ENCODE measurements at regions not wholly inside any gene's neighbourhood (a gene's known extent, or its start where the extent isn't known, plus 50 kb on each side); places are given as distances from the start of the nearest gene placed in this dataset.
"Not testable (repeated sequence)": the region's sequence is repeated elsewhere in the genome, so short reads cannot be mapped to it uniquely, and the experiment has no call there.

DNA sequence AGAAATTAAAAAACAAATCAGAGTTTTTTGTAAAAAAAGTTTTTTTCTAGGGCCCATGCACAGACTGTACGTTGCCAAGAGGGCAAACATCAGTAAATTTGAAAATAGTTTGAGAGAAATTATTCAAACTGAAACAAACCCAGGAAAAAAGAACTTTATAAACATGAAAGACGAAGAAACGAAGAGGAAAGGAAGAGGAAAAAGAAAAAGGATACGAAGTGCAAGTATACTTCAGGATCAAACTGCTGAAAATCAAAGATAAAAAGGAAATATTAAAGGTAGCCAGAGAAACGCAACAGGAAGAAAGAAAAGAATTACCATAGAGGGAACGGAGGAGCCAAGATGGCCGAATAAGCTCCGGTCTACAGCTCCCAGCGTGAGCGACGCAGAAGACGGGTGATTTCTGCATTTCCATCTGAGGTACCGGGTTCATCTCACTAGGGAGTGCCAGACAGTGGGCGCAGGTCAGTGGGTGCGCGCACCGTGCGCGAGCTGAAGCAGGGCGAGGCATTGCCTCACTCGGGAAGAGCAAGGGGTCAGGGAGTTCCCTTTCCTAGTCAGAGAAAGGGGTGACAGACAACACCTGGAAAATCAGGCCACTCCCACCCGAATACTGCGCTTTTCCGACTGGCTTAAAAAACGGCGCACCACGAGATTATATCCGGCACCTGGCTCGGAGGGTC, 94.4 kb upstream of the GAS1 start:
- DNase-seq (ENCODE audit: low spot score) = not testable (repeated sequence)

DNA sequence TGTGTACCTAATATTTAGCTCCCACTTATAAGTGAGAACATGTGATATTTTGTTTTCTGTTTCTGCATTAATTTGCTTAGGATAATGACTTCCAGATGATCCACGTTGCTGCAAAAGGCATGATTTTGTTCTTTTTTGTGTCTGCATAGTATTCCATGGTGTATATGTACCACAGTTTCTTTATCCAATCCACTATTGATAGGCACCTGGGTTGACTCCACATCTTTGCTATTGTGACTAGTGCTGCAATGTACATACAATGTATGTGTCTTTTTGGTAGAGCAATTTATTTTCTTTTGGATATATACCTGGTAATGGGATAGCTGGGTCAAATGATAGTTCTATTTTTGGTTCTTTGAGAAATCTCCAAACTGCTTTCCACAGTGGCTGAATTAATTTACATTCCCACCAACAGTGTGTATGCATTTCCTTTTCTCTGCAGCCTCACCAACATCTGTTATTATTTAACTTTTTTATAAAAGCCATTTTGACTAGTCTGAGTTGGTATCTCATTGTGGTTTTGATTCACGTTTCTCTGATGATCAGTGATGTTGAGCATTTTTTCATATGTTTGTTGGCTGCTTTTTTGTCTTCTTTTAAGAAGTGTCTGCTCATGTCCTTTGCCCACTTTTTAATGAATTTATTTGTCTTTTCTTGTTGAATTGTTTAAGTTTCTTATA, 102.8 kb upstream of the GAS1 start:
- DNase-seq (ENCODE audit: low spot score) = not testable (repeated sequence)

DNA sequence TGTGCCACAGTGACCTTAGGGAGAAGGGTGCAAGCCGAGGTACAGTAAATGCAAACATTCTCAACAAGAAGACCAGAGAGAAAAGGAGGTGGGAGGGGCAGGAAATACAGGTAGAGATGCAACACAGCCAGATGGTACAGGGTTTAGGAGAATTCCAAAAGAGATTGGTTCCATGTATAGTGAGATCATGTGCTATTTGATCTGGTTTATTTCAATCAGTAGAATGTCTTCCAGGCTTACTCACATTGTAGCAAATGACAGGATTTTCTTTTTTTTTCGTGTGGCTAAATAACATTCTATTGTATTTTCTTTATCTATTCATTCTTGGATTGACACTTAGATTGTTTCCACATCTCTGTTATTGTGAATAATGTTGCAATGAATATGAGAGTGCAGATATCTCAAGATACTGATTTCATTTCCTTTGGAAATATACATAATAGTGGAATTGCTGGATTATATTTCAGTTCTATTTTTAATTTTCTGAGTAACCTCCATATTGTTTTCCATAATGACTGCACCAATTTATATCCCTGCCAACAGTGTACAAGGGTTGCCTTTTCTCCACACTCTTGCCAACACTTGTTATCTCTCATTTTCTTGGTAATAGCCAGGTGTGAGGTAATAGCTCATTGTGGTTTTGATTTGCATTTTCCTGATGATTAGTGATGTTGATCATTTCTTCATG, 107.8 kb upstream of the GAS1 start:
- no peak for DNase-seq (ENCODE audit: low spot score)

DNA sequence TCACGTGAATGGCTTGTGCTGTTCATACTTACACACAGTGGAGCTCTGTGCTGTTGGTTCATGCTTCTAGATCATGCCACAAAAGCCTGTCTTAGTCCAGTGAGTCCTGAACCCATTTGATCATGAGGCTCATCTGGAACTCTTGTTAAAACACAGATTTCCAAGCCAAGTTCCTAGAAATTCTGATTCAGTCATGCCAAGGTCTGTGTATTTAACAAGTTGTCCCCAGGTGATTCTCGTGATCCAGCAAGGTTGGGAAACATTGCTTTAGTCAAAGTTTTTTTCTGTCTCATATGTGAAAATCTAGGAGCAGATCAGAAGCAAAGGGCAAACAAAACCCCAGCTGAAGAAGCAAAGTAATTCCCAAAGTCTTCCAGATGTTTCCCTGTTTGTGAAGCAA, 112.5 kb upstream of the GAS1 start:
- no peak for DNase-seq (ENCODE audit: low spot score)

DNA sequence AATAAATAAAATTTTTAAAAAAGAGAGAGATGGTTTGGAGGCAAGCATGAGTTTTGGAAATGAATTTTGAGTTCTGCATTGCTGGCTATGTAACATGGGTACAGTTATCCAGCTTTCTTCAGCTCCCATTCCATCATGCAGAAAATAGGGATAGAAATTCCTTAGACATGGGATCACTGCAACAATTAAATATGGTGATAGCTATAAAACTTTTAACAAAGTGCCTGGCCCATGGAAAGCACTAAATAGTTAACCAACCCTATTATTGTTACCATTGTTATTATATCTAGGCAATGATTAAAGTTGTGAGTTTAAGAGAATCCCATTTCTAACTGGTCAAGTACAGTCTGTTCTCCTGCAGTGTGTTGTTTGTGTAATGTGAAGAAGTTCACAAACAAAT, 115.4 kb upstream of the GAS1 start:
- no peak for DNase-seq (ENCODE audit: low spot score)

DNA sequence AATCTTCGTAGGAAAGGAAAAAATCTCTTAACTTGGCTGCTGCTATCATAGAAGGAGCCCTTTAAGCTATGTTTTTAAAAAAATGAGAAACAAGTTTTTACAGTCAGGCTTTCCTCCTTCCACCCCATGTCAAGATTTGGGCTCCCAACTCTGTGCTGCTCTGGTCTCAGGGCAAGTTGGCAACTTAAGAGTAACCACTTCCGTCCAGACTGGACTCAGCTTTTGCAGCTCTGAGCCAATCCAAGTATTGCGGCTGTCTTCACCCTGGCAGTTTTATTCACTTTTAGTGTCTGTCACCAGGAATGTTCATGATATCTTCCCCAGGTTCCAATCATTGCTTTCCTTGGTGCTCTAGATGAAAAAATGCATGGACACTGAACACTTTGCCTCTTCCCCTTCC, 115.9 kb upstream of the GAS1 start:
- DNase-seq (ENCODE audit: low spot score) = no peak

DNA sequence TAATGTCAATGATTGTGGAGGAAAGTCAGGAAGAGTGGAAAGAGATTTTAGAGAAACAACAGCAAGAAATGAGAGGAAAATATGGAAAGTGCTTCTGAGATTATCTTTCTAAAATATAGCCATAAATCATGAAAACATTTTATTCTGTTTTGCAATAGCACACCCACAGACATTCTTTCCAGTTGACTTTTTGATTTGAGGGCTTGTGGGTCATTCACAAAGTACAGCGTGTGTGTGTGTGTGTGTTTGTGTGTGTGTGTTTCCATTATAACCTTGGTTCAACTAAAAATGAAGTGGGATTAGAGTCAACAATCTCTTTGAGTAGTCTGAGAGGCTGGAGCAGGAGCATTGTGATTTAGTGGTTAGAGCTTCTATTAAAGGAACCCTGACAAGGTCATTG, 116.6 kb upstream of the GAS1 start:
- no peak for DNase-seq (ENCODE audit: low spot score)

DNA sequence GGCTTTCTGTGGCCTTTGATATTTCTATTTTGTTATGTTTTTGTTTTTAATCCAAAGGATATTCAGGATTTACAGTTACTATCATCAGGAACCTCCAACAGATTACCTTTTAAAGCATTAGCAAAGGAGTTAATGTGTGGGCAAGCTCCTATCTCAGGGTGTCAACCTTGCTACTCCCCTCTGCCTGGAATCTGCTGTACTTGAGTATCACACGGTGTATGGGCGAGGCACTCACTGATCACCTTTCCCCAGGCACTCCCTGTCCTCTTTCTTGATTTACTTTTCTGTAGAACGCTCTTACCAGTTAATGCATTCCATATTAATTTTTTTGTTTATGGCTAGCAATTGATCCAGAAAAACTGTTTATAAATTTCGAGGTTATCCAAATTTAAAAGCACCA, 117.0 kb upstream of the GAS1 start:
- no peak for DNase-seq (ENCODE audit: low spot score)

DNA sequence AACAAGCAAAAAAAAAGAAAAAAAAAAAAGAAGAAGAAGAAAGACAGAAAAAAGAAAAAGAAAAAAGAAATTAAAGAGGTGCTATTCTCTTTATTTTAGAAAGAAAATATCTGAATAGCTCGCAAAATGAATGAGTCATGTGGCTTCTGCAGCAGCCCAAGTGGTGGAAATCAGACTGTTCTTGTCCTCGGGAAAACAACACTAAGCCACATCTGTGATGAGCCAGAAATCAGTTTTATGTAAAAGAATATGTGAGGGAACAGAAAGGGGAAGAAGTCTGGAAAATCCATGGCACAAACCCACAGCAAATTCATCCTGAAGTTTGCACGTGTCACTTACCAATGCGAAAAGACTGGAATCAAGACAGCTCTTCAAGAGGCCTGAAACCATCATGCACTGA, 118.7 kb upstream of the GAS1 start:
- no peak for DNase-seq (ENCODE audit: low spot score)

DNA sequence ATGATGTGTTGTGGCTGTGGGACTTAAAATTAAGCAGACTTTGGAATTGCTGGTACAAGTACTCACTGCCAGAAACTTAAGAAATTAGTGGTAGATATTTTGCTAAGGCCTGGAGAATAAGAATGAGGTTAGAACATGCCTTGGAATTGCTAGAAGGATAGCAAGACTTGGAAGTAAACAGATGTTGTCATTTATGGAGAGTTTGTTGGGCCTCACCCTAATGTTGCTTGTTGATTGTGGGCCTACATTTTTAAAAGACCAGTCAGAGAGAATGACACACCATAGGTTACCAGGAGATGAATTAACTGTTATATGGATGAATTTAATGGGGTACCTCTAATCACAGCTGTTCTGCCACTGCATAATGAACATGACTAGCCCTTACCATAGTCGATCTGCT, 120.1 kb upstream of the GAS1 start:
- DNase-seq (ENCODE audit: low spot score) = no peak

DNA sequence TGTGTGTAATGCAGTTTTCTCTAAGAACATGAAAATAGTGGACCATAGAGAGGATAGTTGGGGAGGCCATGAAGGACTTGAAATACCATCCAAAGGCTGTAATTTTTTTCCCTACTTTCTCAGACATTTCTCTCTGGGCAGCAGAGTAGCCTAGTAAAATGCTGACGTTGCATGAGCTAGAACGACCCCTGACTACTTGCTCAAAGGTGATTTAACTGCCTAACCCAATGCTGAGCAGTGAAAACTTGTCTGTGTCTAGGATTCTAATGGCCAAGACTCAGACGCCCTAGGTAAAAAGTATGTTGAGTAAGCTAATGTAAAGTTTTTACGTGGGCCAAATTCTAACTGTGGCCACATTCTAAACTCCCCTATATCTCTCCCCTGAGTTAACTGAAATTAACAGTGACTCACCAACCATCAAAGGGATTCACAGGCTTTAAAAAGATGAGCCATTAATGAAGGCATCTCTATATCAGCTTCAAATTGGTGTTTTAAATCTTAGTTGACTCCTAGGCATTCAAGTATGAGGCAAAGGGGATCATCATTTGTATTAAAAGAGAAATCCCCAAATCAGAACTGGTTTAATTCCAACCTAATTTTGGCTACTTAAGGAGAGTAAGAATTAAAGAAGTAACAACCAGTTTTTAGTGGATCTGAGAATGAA, 121.0 kb upstream of the GAS1 start:
- DNase-seq (ENCODE audit: low spot score) = peak; percentile 68

DNA sequence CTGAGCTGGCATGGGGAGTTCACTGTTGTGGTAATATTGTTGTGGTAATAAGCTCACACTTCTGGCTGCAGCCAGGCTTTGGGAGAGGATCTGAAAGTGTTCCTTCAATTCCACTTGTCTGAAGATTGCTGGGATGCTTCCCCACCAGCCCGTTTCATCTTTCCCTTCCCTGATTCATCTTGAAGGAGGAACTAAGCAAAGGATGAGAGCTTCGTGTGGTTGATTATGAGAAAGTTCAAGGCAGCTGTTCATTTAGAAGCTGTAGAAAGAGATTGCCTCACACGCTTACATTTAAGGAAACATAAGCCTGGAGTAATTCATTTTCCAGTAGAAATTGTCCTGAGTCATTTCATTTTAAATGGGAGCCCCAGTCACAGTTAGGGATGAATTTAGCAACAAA, 122.4 kb upstream of the GAS1 start:
- no peak for DNase-seq (ENCODE audit: low spot score)

DNA sequence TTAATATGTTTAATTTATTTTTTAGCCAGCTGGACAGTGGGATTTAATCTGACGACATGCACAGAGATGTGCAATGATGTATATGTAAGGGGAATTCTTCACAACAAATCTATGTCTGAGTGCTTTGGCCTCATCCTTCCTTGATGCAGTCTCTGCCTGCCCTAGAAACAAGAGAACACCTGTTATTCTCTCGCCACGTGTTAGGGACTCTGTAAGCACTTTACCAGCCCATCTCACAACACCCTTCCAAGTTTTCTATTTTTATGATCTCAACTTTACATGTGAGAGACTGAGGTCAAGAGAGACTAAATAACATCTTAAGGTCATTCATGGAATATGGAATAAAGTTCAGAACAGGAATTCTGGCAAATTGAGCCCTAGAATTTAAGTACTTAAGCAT, 123.0 kb upstream of the GAS1 start:
- DNase-seq (ENCODE audit: low spot score) = no peak

DNA sequence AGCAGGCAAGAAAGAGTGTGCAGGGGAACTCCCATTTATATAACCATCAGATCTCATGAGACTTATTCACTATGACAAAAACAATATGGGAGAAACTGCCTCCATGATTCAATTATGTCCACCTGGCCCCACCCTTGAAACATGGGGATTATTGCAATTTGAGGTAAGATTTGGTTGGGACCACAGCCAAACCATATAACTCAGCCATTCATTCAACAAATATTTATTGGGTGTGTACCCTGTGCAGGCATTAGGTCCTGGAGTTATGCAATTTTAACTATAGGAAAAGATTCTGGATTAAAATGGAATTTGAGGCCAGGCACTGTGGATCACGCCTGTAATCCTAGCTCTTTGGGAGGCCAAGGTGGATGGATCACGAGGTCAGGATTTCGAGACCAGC, 124.2 kb upstream of the GAS1 start:
- no peak for DNase-seq (ENCODE audit: low spot score)

DNA sequence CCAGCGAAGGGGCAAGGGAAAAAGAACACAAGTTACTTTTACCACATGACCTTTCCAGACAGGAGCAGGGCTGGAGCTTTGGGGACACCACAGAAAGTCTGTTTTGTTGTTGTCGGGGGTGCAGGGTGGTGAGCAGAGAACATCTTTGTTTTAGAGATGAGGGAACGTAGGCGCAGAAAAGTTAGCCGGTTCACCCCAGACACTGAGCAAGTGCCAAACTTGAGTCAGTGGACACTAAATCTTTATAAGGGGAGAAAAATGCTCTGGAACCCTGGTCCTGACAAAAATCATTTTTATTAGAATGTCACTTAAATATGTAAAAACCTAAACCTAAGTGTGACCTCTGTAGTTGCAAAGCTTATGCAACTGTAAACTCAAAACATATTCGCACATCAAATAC, 126.4 kb upstream of the GAS1 start:
- no peak for DNase-seq (ENCODE audit: low spot score)

DNA sequence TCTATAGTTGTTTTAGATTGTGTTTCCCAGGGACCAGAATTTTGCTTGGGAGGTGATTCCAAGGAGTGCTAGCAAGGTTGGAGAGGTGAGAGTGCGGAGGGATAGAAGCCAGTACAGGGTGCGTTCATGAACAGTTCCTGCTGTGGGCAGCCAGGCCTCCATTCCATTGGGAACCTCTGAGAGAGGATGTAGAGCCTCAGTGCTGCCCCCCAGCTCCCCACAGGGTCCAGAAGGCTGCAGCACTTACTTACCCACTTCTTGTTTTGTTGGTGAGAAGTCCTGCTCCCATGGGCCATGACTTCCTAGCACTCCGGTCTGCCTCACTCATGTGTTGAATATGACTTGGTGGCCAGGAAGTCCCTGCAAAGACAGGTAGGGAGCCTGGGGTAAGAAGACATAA, 128.2 kb upstream of the GAS1 start:
- DNase-seq (ENCODE audit: low spot score) = no peak

DNA sequence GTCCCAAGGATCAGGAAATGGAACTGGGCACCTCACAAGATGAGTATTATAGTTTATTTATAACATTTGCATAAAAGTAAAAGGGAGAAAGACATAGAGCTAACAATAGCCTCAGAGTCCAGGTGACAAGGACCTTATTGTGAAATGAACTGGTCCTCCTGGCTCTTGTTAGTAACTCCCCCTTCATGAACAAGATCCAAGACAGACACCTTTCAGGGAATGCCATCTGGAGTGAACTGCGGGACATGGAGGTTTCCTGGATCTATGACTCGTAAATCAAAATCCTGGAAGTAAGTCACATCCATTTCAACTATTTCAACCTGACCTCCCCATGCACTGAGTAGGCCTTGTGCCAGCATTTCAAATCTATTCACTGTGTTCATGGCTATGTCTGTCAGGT, 129.5 kb upstream of the GAS1 start:
- no peak for DNase-seq (ENCODE audit: low spot score)

DNA sequence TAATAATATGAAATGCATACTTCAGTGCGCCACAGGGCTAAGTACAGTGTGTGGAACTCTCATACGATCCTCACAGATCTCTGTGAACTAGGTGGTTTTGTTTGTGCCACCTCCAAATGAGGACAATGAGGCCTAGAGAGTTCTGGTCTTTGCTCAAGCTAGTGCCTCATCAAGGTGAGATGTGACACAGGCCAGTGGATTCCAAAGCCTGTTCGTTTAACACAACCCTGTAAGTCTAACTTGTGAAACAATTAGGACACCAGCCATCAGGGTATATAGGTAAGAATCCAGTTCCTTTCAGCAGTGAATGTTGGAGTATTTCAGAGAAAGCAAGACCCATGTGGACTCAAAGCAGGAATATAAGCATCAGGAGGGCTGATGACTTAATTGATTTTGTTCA, 130.7 kb upstream of the GAS1 start:
- DNase-seq (ENCODE audit: low spot score) = no peak

DNA sequence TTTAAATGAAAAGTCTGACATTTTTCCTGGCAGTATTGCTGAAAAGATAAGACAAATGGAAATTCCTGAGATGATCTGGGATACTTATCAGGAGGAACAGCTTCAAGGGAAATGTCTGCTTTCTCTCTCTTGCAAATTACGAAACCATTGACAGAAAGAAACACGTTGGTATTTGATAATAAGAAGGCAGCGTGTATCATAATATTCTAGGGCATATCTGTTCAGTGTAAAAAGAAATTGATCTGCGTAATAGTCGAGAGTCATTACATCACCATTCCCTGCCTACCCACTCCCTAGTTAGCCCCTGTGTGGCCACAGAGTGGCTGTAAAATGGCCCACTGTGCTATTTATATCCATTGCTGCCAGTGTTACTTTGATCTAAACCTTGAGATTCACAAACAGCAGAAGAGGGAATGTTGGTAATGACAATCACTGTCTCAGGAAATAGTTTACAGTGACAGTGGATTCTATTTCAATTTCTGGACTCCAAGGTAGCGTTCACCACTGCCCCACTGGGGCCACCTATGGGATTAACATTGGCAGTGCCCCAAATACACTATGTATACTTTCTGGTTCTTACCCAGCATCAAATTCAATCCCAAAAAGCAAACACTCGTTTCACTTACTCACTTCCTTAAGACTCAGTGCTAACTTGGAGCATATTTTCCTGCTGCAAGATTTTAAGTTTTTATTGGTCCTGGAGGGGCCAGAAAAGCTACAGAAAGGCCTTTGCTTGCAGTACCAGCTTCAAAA, 133.4 kb upstream of the GAS1 start:
- DNase-seq (ENCODE audit: low spot score) = peak; percentile 28

DNA sequence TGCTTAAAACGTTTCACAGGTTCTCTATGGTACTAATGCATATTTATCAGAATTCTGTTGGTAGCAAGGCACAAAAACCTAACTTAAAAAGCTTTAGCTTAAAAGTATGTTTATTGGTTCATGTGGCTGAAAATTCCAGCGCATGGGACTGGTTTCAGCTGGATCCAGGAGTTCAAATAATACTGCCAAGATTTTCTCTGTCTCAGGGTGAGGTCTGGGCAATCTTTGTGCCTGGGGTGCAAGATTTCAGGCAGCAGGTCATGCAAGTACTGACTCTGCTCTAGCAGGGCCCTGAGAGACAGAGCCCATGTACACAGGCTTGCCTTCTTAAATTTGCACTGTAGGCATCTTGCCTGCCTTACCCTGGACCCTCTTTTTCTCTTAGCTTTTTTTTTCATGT, 134.2 kb upstream of the GAS1 start:
- DNase-seq (ENCODE audit: low spot score) = no peak

DNA sequence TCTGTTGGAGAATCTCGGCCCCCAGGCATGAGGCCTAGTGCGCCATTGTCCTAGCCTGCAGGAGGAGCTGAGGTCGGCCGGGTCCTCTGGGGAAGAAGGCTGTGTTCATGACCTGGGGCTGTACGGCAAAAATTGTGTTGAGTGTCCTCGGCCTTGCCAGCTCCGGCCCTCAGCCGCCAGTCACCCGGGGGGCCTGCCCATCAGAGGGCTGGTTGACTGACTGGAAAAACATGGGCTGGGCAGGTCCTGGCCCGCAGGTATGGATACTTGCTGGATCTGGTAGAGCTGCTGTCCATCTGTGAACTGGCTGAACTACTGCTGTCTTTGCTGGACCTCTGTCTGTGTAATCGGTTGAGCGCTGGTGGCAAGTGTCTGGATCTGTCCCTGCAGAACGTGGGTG, 136.7 kb upstream of the GAS1 start:
- DNase-seq (ENCODE audit: low spot score) = no peak

DNA sequence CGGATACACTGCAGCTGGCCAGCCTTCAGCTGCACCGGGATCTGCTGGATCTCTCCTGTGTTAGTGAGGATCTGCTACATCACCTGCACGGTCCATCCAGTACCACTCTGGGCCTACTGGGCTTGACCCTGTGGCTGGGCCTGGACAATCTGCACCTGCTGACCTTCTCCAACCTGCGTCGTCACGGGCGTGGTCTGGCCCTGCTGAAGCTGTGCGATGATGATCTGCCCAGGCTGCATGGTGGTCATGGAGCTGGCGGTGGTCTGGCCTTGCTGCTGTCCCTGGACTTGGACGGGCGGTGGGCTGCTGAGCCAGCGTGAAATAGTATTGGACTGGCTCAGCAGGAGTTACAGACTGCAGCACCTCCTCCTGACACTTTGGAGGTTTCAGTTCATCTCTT, 137.1 kb upstream of the GAS1 start:
- no peak for DNase-seq (ENCODE audit: low spot score)
